ENCODE measurements at regions not wholly inside any gene's neighbourhood (a gene's known extent, or its start where the extent isn't known, plus 50 kb on each side); places are given as distances from the start of the nearest gene placed in this dataset.
"Not testable (repeated sequence)": the region's sequence is repeated elsewhere in the genome, so short reads cannot be mapped to it uniquely, and the experiment has no call there.

DNA sequence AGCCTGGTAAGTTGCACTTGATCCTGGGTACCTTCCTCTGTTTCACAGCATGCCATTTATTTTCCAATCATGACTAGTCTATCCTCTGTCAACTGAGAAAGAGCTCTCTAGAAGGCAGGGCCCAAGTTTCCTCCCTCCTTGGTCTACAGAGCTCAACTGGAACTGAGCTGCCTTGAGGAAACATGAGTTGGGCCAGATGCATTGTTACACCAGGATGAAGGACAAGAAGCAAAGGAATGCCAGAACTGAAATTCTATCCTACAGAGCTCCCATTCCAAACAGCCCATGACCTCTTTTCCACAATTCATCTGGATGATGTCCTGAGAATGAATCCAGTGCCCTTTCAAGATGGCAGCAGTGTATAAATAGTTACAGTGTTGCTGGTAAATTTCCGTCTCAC, 66.7 kb upstream of the E2F3 start:
- TF ChIP-seq, protein P1, sequence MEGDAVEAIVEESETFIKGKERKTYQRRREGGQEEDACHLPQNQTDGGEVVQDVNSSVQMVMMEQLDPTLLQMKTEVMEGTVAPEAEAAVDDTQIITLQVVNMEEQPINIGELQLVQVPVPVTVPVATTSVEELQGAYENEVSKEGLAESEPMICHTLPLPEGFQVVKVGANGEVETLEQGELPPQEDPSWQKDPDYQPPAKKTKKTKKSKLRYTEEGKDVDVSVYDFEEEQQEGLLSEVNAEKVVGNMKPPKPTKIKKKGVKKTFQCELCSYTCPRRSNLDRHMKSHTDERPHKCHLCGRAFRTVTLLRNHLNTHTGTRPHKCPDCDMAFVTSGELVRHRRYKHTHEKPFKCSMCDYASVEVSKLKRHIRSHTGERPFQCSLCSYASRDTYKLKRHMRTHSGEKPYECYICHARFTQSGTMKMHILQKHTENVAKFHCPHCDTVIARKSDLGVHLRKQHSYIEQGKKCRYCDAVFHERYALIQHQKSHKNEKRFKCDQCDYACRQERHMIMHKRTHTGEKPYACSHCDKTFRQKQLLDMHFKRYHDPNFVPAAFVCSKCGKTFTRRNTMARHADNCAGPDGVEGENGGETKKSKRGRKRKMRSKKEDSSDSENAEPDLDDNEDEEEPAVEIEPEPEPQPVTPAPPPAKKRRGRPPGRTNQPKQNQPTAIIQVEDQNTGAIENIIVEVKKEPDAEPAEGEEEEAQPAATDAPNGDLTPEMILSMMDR (IDR thresholded peaks at IDR 0.05; ENCODE audit: insufficient read depth, low read length, missing control alignments): no peak
- CTCF ChIA-PET: no interaction called here
- no peak overlapping the region for H3K4me3 ChIP-seq (ENCODE audit: low read depth, low read length)
- no peak for DNase-seq (ENCODE audit: low read depth, low spot score)
- POLR2A ChIA-PET: no interaction called here

GRCh38 chr6:20335872-20336271, 65.8 kb upstream of the E2F3 start:
- H3K4me3 ChIP-seq (ENCODE audit: low read depth, low read length): no peak overlapping the region
- no peak for DNase-seq (ENCODE audit: low read depth, low spot score)
- TF ChIP-seq, protein P1 (IDR thresholded peaks at IDR 0.05; ENCODE audit: insufficient read depth, low read length, missing control alignments): no peak
- ChIA-PET CTCF (no interaction called here), POLR2A (no interaction called here)

DNA sequence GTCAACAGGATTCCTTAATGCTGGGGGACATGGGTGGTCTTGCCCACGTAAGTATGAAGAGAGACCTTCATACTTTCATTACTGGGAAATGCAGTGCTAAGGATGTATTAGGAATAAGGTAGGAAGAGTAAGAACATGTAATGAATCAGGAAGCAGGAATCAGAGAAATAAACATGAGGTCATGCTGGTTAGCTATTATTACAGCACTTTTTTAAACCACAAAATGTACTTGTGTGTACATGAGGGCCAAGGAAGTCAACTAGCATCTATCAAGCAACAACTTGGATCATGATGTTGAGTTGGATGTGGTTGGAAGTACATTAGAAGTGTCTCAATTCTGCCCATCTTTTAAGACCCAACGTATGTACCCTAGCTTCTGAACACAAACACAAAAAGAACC, 63.5 kb upstream of the E2F3 start:
- TF ChIP-seq, protein P1 (IDR thresholded peaks at IDR 0.05; ENCODE audit: insufficient read depth, low read length, missing control alignments): no peak
- POLR2A ChIA-PET: no interaction called here
- no peak for DNase-seq (ENCODE audit: low read depth, low spot score)
- CTCF ChIA-PET: no interaction called here
- no peak overlapping the region for H3K4me3 ChIP-seq (ENCODE audit: low read depth, low read length)

DNA sequence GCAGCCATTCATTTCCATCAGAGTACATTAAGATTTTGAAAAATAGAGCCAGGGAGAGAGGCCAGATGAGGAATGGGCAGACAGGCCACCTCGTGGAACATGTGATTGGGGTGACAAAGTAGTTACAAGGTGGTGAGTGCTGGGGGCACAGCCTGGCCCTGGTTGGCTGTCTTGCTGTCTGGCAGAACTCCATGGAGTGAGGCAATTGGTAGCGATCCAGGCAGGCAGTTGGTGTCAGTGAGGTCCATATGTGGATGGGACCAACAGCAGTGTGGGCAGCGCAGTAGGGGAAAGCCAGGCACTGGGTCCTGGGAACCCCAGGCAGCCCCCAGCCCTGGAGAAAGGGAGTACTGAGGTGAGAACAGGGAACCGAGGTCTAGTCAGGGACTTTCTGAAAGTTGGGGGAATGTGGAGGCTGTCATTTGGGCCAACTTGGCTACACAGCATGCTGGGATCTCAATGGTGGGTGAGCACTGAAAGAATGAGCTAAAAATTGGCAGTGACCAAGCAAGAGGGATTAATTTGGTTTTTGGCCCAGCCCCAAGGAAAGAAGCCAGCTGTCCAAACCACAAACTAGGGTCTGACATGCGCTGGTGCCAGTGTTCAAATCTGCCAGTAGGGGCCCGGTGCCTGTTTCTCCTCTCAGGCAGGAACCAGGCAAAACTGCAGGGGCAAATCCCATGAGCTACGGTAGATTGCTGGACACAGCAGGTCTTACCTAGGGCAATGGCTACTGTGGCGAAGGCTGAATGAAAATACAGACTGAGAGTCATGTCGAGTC, 61.4 kb upstream of the E2F3 start:
- no peak for DNase-seq (ENCODE audit: low read depth, low spot score)
- ChIA-PET POLR2A (interaction anchor here (0.5 kb wide), 1 partner anchor 35 kb away, joined by 4 read pairs; no protein-coding TSS in a partner anchor), CTCF (no interaction called here)
- TF ChIP-seq, protein P1 (IDR thresholded peaks at IDR 0.05; ENCODE audit: insufficient read depth, low read length, missing control alignments): no peak
- no peak overlapping the region for H3K4me3 ChIP-seq (ENCODE audit: low read depth, low read length)

DNA sequence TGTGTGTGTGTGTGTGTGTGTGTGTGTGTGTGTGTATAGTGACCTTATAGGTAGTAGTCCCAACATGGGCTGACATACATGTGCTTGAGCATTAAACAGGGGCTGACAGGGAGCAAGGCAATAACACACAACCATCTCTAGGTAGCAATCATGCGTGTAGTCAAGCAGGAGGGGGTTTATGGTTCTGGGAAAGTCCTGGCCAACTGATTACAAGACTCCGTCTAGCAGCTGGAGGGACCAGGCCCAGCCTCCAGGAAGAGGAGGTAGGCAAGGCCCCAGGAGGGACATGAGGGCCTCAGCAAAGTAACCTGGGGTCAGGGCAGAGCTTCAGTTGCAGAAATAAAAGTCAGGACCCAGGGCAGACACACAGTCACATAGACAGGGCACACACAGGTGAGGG, 60.6 kb upstream of the E2F3 start:
- DNase-seq (ENCODE audit: low read depth, low spot score): no peak
- ChIA-PET CTCF (no interaction called here), POLR2A (interaction anchor here (0.5 kb wide), 1 partner anchor 1458 kb away, joined by 3 read pairs; no protein-coding TSS in a partner anchor)
- TF ChIP-seq, protein P1 (IDR thresholded peaks at IDR 0.05; ENCODE audit: insufficient read depth, low read length, missing control alignments): no peak
- H3K4me3 ChIP-seq (ENCODE audit: low read depth, low read length): no peak overlapping the region

DNA sequence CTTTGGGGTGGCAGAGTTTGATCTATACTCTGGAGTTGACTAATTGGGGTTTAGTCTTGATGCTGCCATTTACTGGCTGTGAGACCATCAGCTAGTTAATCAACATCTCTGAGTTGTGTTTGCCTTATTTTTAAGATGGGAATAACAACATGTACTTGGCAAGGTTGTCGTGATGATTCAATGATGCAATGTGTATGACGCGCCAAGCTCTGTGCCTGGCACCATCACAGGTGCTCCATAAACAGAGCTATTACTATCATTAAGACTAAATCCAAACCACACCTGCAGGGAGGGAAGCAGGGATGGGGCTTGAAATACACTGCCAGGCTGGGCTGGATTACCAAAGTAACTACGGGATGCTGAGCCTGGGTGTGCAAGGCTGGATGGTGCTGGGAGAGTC, 60.1 kb upstream of the E2F3 start:
- TF ChIP-seq, protein P1 (IDR thresholded peaks at IDR 0.05; ENCODE audit: insufficient read depth, low read length, missing control alignments): no peak

DNA sequence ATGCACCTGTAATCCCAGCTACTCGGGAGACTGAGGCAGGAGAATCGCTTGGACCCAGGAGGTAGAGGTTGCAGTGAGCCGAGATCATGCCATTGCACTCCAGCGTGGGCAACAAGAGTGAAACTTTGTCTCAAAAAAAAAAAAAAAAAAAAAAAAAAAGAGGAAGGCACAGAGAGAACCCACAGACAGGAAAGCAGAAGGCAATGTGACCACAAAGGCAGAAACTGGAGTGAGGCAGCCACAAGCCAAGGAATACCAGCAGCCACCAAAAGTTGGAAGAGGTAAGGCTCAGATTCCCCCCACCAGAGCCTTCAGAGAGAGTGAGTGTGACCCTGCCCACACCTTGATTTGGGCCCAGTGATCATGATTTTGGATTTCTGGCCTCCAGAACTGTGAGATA, 54.7 kb upstream of the E2F3 start:
- CTCF ChIA-PET; POLR2A ChIA-PET; H3K4me3 ChIP-seq (ENCODE audit: low read depth, low read length); DNase-seq (ENCODE audit: low read depth, low spot score): not testable (repeated sequence)

More for the DNA sequence above, 60.1 kb upstream of the E2F3 start:
- CTCF ChIA-PET: no interaction called here
- DNase-seq (ENCODE audit: low read depth, low spot score): no peak
- no peak overlapping the region for H3K4me3 ChIP-seq (ENCODE audit: low read depth, low read length)
- POLR2A ChIA-PET: no interaction called here
